HG02759 (cell line): ENCODE measurements at regions not wholly inside any gene's neighbourhood (a gene's known extent, or its start where the extent isn't known, plus 50 kb on each side); places are given as distances from the start of the nearest gene placed in this dataset.

ENCODE experiments used
- ATAC-seq: cut with Tn5 transposase; IDR thresholded peaks from one replicate; pipeline ENCODE4 v1.9.1; 2021; ENCODE audit warnings: mild to moderate bottlenecking, moderate library complexity; ENCODE audit not compliant: unreplicated experiment

GRCh38 chr7:106166651-106167342 lies 54.7 kb upstream of the SYPL1 start:
- ATAC-seq, result no peak

GRCh38 chr7:106165337-106165736 lies 53.2 kb upstream of the SYPL1 start:
- ATAC-seq, result no peak

DNA sequence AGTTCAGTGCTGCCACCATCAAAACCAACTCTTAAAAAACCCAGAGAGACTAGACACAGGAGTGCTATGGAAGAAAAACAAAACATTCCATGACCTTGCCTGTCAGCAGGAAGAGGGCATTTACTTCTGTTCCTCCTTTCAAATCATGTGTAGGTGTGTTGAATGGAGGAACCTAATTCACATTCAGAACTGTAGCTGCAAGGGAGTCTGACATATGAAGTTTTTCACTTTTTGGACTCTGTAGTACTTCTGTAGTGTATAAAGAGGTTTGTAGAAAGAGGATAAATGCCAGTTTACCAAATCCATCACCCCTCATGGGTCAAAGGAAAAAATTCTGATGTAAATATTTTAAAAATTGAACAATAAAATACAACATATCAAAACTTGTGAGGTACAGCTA lies 51.1 kb upstream of the SYPL1 start:
- no peak for ATAC-seq
